Cardiac muscle cell (in vitro differentiated cells and primary cell): ENCODE measurements at regions not wholly inside any gene's neighbourhood (a gene's known extent, or its start where the extent isn't known, plus 50 kb on each side); places are given as distances from the start of the nearest gene placed in this dataset.
A peak's percentile ranks its signal among the peaks of the same experiment; 100 is the strongest.

Experiments used
- DNase-seq, 2 donors: peaks; one replicate each; pipeline versions ENCODE4 v3.0.0 to v3.0.0-alpha.2; 2010 to 2017; ENCODE audit warnings: low read depth in 1 of 2, low spot score in 1 of 2
- H3K27ac ChIP-seq: fragments of 200-600 bp; sonication (generic); 2 replicates; pipeline ENCODE4 v1.5.1; 2016
- H3K27me3 ChIP-seq: fragments of 200-600 bp; sonication (generic); 2 replicates; pipeline ENCODE4 v1.6.0; 2016; ENCODE audit warnings: control low read depth
- H3K36me3 ChIP-seq: fragments of 200-600 bp; sonication (generic); 2 replicates; pipeline ENCODE4 v1.5.1; 2016; ENCODE audit warnings: control low read depth
- H3K4me1 ChIP-seq: fragments of 200-600 bp; sonication (generic); 2 replicates; pipeline ENCODE4 v1.8.1; 2017; ENCODE audit warnings: low read depth, mild to moderate bottlenecking, mixed run types
- H3K4me3 ChIP-seq: fragments of 200-600 bp; sonication (generic); 2 replicates; pipeline ENCODE4 v1.5.1; 2016; ENCODE audit warnings: mild to moderate bottlenecking
- H3K9me3 ChIP-seq: fragments of 200-600 bp; sonication (generic); 2 replicates; pipeline ENCODE4 v1.5.1; 2017; ENCODE audit warnings: low read depth, mild to moderate bottlenecking, control low read depth
- CTCF ChIP-seq: IDR thresholded peaks from 2 replicates; pipeline ENCODE4 v1.5.1; 2012; ENCODE audit warnings: low read depth, mild to moderate bottlenecking, low read length

DNA sequence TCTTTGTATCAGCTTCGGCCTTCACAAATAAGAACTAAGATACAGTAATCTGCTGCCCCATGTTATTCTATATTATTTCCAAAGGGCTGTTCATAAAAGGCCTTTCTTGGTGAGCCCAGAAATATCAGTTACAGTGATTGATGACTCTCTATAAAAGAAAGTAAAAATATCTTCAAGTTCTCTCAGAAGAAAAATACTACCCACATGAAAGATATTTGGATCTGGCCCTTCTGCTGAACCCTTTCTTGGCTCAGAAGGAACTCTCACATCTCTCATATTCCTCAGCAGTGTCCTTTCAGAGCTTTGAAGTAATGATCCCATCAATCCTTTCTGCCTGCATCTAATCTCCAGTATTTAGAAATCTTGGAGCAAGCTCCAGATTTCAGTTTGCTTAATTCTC, 76.3 kb upstream of the SLITRK1 start:
- TF ChIP-seq CTCF, result no peak
- no peaks in the 10 kb centered on the region for H3K4me1 ChIP-seq
- H3K4me3 ChIP-seq, result no peak overlapping the region
- H3K27me3 ChIP-seq, result no peaks in the 10 kb centered on the region
- no peak for DNase-seq
- no peaks in the 10 kb centered on the region for H3K36me3 ChIP-seq
- H3K27ac ChIP-seq, result no peak overlapping the region
- no peaks in the 10 kb centered on the region for H3K9me3 ChIP-seq

DNA sequence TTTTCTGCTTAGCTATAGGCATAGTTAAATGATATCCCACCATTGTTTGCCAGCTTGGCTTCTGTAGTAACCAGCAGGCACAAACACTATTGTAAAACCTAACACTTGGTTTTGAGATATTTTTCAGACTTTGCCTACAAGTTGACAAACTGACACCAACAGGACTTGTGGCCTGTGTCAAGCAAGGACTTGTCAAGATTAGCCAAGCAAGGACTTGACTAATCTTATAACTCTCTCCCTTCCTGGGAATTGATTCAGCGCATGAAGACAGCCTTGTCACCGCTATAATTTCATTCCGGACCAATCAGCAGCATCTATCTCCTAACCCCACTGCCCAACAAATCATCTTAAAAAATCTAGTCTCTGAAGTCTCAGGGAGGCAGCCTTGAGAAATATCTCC, 72.7 kb upstream of the SLITRK1 start:
- no peaks in the 10 kb centered on the region for H3K4me1 ChIP-seq
- no peaks in the 10 kb centered on the region for H3K9me3 ChIP-seq
- H3K27ac ChIP-seq, result no peak overlapping the region
- H3K4me3 ChIP-seq, result no peak overlapping the region
- H3K27me3 ChIP-seq, result no peaks in the 10 kb centered on the region
- no peaks in the 10 kb centered on the region for H3K36me3 ChIP-seq
- no peak for DNase-seq
- TF ChIP-seq CTCF, result no peak

GRCh38 chr13:83953916-83954315, 71.6 kb upstream of the SLITRK1 start:
- TF ChIP-seq CTCF, result no peak
- DNase-seq, result no peak
- H3K9me3 ChIP-seq, result no peaks in the 10 kb centered on the region

DNA sequence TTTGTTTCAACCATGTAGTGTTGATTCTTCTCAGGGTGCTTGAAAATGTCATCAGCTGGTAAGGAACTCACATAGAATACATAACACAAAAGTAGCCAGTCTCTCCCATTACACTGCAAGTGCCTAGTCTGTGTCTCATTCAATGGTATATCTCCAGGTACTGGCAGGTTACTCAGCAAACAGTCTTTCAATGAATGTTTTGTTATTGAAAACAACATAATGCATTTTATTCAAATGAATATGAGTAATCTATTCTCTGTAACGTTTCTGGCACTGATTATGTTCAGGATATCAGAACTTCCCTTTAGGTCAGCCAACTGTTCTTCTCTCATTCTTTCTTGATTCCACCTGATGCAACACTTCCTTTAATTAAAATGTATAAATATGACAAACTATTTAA, 68.0 kb upstream of the SLITRK1 start:
- DNase-seq, result no peak
- Histone ChIP-seq H3K27ac (no peak overlapping the region), H3K4me3 (no peak overlapping the region), H3K4me1 (no peaks in the 10 kb centered on the region), H3K27me3 (no peaks in the 10 kb centered on the region), H3K9me3 (no peaks in the 10 kb centered on the region), H3K36me3 (no peaks in the 10 kb centered on the region)
- TF ChIP-seq CTCF, result no peak

More at GRCh38 chr13:83953916-83954315, 71.6 kb upstream of the SLITRK1 start:
- Histone ChIP-seq H3K27me3 (no peaks in the 10 kb centered on the region), H3K36me3 (no peaks in the 10 kb centered on the region), H3K4me3 (no peak overlapping the region), H3K27ac (no peak overlapping the region), H3K4me1 (no peaks in the 10 kb centered on the region)

DNA sequence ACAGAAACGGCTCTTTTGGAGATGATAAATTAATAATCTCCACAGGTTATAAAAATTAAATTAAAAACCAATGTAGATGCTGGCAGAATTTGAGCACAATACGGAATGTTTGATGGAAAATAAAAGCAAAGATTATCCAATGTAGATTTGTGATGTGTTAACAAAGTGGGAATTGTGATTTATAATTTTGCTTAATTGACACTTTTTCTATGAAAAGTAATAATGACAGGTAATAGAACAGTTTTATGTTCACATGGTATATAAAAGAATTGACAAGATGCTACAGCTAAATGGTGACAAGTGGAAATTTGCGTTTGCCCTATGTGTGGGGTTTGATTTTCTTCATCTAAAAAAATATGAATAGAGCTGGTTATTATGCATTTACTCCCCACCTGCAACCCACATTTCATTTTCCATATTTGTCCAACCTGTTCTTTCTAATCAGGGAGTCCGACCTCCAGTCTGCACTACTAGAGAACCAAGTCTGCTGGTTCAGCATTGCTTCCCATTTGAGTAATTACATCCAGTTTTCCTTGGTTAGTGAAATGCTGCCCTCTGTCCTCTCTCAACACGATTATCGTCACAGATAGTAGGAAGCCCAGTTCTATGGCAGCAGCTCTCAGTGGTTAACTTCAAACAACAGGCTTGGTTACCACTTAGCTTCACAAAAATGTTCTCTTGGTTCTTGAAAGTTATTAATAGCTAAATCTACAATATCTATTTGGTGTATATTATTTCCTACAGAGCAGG, 61.4 kb upstream of the SLITRK1 start:
- Histone ChIP-seq H3K27ac (no peak overlapping the region), H3K36me3 (no peaks in the 10 kb centered on the region), H3K27me3 (no peaks in the 10 kb centered on the region), H3K4me1 (no peaks in the 10 kb centered on the region), H3K9me3 (no peaks in the 10 kb centered on the region), H3K4me3 (no peak overlapping the region)
- DNase-seq, result peak; percentile 2 to 4
- TF ChIP-seq CTCF, result no peak
